ENCODE measurements at regions not wholly inside any gene's neighbourhood (a gene's known extent, or its start where the extent isn't known, plus 50 kb on each side); places are given as distances from the start of the nearest gene placed in this dataset.

- Histone ChIP-seq H3K27ac (ENCODE audit: low read depth in 2 of 2, low read length in 1 of 2) (no peak overlapping the region), H4K20me1 (ENCODE audit: insufficient read depth) (no peaks in the 10 kb centered on the region), H3K9me2 (no peaks in the 10 kb centered on the region), H3K9me3 (no peaks in the 10 kb centered on the region), H3K79me2 (ENCODE audit: insufficient read depth) (no peaks in the 10 kb centered on the region), H3K4me2 (no peak overlapping the region), H3K9ac (no peak overlapping the region), H3K36me3 (replicated peaks in 1 of 2; ENCODE audit: control insufficient read depth in 1 of 2, insufficient read depth in 2 of 2, low read length in 1 of 2) (no peaks in the 10 kb centered on the region), H3K27me3 (ENCODE audit: insufficient read depth) (no peaks in the 10 kb centered on the region), H3K4me1 (ENCODE audit: control insufficient read depth in 1 of 2, insufficient read depth in 2 of 2, low read depth in 1 of 2, low read length in 1 of 2) (no peaks in the 10 kb centered on the region), H2AFZ (ENCODE audit: low read depth) (no peak overlapping the region), H3K4me3 (ENCODE audit: low read depth in 2 of 2, low read length in 1 of 2) (no peak overlapping the region), H3F3A (replicated peaks; ENCODE audit: insufficient read depth) (no peaks in the 10 kb centered on the region)
- TF ChIP-seq CHD2 (IDR thresholded peaks at IDR 0.05; ENCODE audit: low read length, partially characterized antibody): no peak
- TF ChIP-seq EZH2phosphoT487 (IDR thresholded peaks at IDR 0.05; ENCODE audit: borderline replicate concordance, low read depth): no peak
- TF ChIP-seq CTCF (IDR thresholded peaks at IDR 0.05): no peak
- no peak for TF ChIP-seq TCF12 (IDR thresholded peaks at IDR 0.05)
- TF ChIP-seq TEAD4 (IDR thresholded peaks at IDR 0.05; ENCODE audit: borderline replicate concordance, insufficient read depth): no peak
- no peak for TF ChIP-seq SIN3A (IDR thresholded peaks at IDR 0.05; ENCODE audit: borderline replicate concordance, low read depth, low read length)
- TF ChIP-seq NFIC (IDR thresholded peaks at IDR 0.05; ENCODE audit: borderline replicate concordance): no peak
- TF ChIP-seq ELF1 (IDR thresholded peaks at IDR 0.05): no peak
- TF ChIP-seq USF2 (IDR thresholded peaks at IDR 0.05; ENCODE audit: borderline replicate concordance, low read depth, low read length): no peak
- TF ChIP-seq, protein P1, sequence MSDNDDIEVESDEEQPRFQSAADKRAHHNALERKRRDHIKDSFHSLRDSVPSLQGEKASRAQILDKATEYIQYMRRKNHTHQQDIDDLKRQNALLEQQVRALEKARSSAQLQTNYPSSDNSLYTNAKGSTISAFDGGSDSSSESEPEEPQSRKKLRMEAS (IDR thresholded peaks at IDR 0.05; ENCODE audit: low read depth): no peak
- TF ChIP-seq SMC3 (IDR thresholded peaks at IDR 0.05; ENCODE audit: low read depth, low read length): no peak
- TF ChIP-seq NRF1 (IDR thresholded peaks at IDR 0.05; ENCODE audit: low read depth, low read length): no peak
- TF ChIP-seq RXRA (IDR thresholded peaks at IDR 0.05; ENCODE audit: borderline replicate concordance, low read depth): no peak
- TF ChIP-seq, protein P2, sequence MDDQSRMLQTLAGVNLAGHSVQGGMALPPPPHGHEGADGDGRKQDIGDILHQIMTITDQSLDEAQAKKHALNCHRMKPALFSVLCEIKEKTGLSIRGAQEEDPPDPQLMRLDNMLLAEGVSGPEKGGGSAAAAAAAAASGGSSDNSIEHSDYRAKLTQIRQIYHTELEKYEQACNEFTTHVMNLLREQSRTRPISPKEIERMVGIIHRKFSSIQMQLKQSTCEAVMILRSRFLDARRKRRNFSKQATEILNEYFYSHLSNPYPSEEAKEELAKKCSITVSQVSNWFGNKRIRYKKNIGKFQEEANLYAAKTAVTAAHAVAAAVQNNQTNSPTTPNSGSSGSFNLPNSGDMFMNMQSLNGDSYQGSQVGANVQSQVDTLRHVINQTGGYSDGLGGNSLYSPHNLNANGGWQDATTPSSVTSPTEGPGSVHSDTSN (IDR thresholded peaks at IDR 0.05): no peak
- TF ChIP-seq, protein P3, sequence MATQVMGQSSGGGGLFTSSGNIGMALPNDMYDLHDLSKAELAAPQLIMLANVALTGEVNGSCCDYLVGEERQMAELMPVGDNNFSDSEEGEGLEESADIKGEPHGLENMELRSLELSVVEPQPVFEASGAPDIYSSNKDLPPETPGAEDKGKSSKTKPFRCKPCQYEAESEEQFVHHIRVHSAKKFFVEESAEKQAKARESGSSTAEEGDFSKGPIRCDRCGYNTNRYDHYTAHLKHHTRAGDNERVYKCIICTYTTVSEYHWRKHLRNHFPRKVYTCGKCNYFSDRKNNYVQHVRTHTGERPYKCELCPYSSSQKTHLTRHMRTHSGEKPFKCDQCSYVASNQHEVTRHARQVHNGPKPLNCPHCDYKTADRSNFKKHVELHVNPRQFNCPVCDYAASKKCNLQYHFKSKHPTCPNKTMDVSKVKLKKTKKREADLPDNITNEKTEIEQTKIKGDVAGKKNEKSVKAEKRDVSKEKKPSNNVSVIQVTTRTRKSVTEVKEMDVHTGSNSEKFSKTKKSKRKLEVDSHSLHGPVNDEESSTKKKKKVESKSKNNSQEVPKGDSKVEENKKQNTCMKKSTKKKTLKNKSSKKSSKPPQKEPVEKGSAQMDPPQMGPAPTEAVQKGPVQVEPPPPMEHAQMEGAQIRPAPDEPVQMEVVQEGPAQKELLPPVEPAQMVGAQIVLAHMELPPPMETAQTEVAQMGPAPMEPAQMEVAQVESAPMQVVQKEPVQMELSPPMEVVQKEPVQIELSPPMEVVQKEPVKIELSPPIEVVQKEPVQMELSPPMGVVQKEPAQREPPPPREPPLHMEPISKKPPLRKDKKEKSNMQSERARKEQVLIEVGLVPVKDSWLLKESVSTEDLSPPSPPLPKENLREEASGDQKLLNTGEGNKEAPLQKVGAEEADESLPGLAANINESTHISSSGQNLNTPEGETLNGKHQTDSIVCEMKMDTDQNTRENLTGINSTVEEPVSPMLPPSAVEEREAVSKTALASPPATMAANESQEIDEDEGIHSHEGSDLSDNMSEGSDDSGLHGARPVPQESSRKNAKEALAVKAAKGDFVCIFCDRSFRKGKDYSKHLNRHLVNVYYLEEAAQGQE (IDR thresholded peaks at IDR 0.05; ENCODE audit: low read depth, low read length): no peak
- no peak for TF ChIP-seq RCOR1 (IDR thresholded peaks at IDR 0.05; ENCODE audit: low read length)
- TF ChIP-seq GATA2 (CRISPR knock-in tag; IDR thresholded peaks at IDR 0.05): no peak
- WGBS (ENCODE audit: low lambda C conversion rate): 6% methylated on average over 1 of the region's 1 CpG
- DNase-seq: no peak
- ChIA-PET CTCF (interaction anchor here (0.7 kb wide), 1 partner anchor 837 kb away, joined by 3 read pairs; no protein-coding TSS in a partner anchor), POLR2A (no interaction called here)
Observed at GRCh38 chr1:214720561-214720960, 117.6 kb downstream of the CENPF start.

Data from SK-N-SH (cell line).